ENCODE measurements at regions not wholly inside any gene's neighbourhood (a gene's known extent, or its start where the extent isn't known, plus 50 kb on each side); places are given as distances from the start of the nearest gene placed in this dataset.
"Not testable (repeated sequence)": the region's sequence is repeated elsewhere in the genome, so short reads cannot be mapped to it uniquely, and the experiment has no call there.

GRCh38 chr3:67167481-67167880, 169.4 kb downstream of the KBTBD8 start:
- DNase-seq (ENCODE audit: low read depth): no peak

- no peak for DNase-seq (ENCODE audit: low read depth)
Measured at GRCh38 chr3:67171841-67172240, 173.7 kb downstream of the KBTBD8 start.

GRCh38 chr3:67173130-67173529, 175.0 kb downstream of the KBTBD8 start:
- not testable (repeated sequence) for DNase-seq (ENCODE audit: low read depth)

- DNase-seq (ENCODE audit: low read depth): no peak
Measured at GRCh38 chr3:67176396-67176795, 178.3 kb downstream of the KBTBD8 start.

- no peak for DNase-seq (ENCODE audit: low read depth)
Measured at GRCh38 chr3:67192466-67192865, 194.4 kb downstream of the KBTBD8 start.

GRCh38 chr3:67196677-67197076, 198.6 kb downstream of the KBTBD8 start:
- DNase-seq (ENCODE audit: low read depth): no peak

GRCh38 chr3:67198374-67198773, 200.3 kb downstream of the KBTBD8 start:
- no peak for DNase-seq (ENCODE audit: low read depth)

- DNase-seq (ENCODE audit: low read depth): no peak
Measured at GRCh38 chr3:67200618-67201017, 202.5 kb downstream of the KBTBD8 start.

GRCh38 chr3:67201026-67201425, 202.9 kb downstream of the KBTBD8 start:
- no peak for DNase-seq (ENCODE audit: low read depth)

- no peak for DNase-seq (ENCODE audit: low read depth)
Measured at GRCh38 chr3:67202053-67202452, 203.9 kb downstream of the KBTBD8 start.

GRCh38 chr3:67204951-67205350, 206.8 kb downstream of the KBTBD8 start:
- DNase-seq (ENCODE audit: low read depth): no peak

- DNase-seq (ENCODE audit: low read depth): no peak
Measured at GRCh38 chr3:67215690-67216089, 217.6 kb downstream of the KBTBD8 start.

GRCh38 chr3:67227030-67227429, 228.9 kb downstream of the KBTBD8 start:
- DNase-seq (ENCODE audit: low read depth): no peak

- no peak for DNase-seq (ENCODE audit: low read depth)
Measured at GRCh38 chr3:67228136-67228535, 230.0 kb downstream of the KBTBD8 start.

GRCh38 chr3:67232642-67233041, 234.5 kb downstream of the KBTBD8 start:
- DNase-seq (ENCODE audit: low read depth): no peak

GRCh38 chr3:67239353-67239752, 241.2 kb downstream of the KBTBD8 start:
- no peak for DNase-seq (ENCODE audit: low read depth)

GRCh38 chr3:67241084-67241483, 243.0 kb downstream of the KBTBD8 start:
- no peak for DNase-seq (ENCODE audit: low read depth)

- no peak for DNase-seq (ENCODE audit: low read depth)
Measured at GRCh38 chr3:67244130-67244529, 246.0 kb downstream of the KBTBD8 start.

GRCh38 chr3:67245545-67245944, 247.4 kb downstream of the KBTBD8 start:
- DNase-seq (ENCODE audit: low read depth): no peak

- DNase-seq (ENCODE audit: low read depth): no peak
Measured at GRCh38 chr3:67248726-67249125, 250.6 kb downstream of the KBTBD8 start.

- DNase-seq (ENCODE audit: low read depth): not testable (repeated sequence)
Measured at GRCh38 chr3:67252906-67253305, 254.8 kb downstream of the KBTBD8 start.

- no peak for DNase-seq (ENCODE audit: low read depth)
Measured at GRCh38 chr3:67278015-67278618, 280.0 kb downstream of the KBTBD8 start.

- DNase-seq (ENCODE audit: low read depth): no peak
Measured at GRCh38 chr3:67286586-67286985, 288.5 kb downstream of the KBTBD8 start.

GRCh38 chr3:67288466-67289106, 290.5 kb downstream of the KBTBD8 start:
- no peak for DNase-seq (ENCODE audit: low read depth)
